ENCODE measurements at regions not wholly inside any gene's neighbourhood (a gene's known extent, or its start where the extent isn't known, plus 50 kb on each side); places are given as distances from the start of the nearest gene placed in this dataset.

GRCh38 chr15:98444138-98444537 is 204.2 kb upstream of the IGF1R start:
- H4K20me1 ChIP-seq (replicated peaks; ENCODE audit: control insufficient read depth, insufficient read depth, low read length): no peaks in the 10 kb centered on the region
- H3K9ac ChIP-seq (ENCODE audit: insufficient read depth in 1 of 2, low read depth in 2 of 2, low read length in 2 of 2): no peak overlapping the region
- no peaks in the 10 kb centered on the region for H3K4me1 ChIP-seq (replicated peaks in 1 of 2; ENCODE audit: control insufficient read depth in 2 of 2, insufficient read depth in 2 of 2, low read length in 2 of 2)
- POLR2A ChIA-PET: interaction anchor here (0.6 to 0.7 kb wide), 3 partner anchors 47 to 316 kb away, joined by 3 to 4 read pairs (median 3); no protein-coding TSS in a partner anchor
- no peak overlapping the region for H3K4me2 ChIP-seq (ENCODE audit: insufficient read depth, low read length)
- DNase-seq (ENCODE audit: extremely low read depth in 1 of 4, low spot score in 3 of 4) (no peak), ATAC-seq (no peak), FAIRE-seq (no peak)
- H3K9me1 ChIP-seq (ENCODE audit: control insufficient read depth, insufficient read depth, low read length): no peaks in the 10 kb centered on the region
- no peaks in the 10 kb centered on the region for H3K9me3 ChIP-seq (replicated peaks; ENCODE audit: control insufficient read depth, insufficient read depth, low read depth, low read length)
- intact Hi-C loops (cut with micrococcal nuclease) (loop anchor here (10.0 kb wide), 1 partner anchor 441 kb away; no protein-coding TSS in a partner anchor), in situ Hi-C loops (cut with MboI) (no loop called here)
- H3K79me2 ChIP-seq (ENCODE audit: control insufficient read depth, insufficient read depth, low read length): no peaks in the 10 kb centered on the region
- no peak overlapping the region for H3K27ac ChIP-seq (ENCODE audit: extremely low read depth, low read depth, low read length)
- no peaks in the 10 kb centered on the region for H3K36me3 ChIP-seq (ENCODE audit: control insufficient read depth, insufficient read depth, low read length)
- H2AFZ ChIP-seq (ENCODE audit: low read depth, low read length): no peak overlapping the region
- no peak overlapping the region for H3K4me3 ChIP-seq
- CTCF ChIA-PET (ENCODE audit: low intra/inter-chr PET ratio): no interaction called here
- TF ChIP-seq ZNF644 (tag; IDR thresholded peaks at IDR 0.05; ENCODE audit: low read depth) (no peak), PREB (CRISPR knock-in tag; IDR thresholded peaks at IDR 0.05) (no peak), TCF15 (CRISPR knock-in tag; IDR thresholded peaks at IDR 0.05) (no peak), BACH1 (tag; IDR thresholded peaks at IDR 0.05) (no peak)
- peaks cover 0 to 9% of the 10 kb centered on the region in 2 experiments; a peak in 1 of 5 replicates for H3K27me3 ChIP-seq (ENCODE audit: control insufficient read depth in 2 of 2, insufficient read depth in 2 of 2, low read length in 2 of 2)
- WGBS (ENCODE audit: insufficient coverage, low coverage, missing lambda C conversion rate): under 1% methylated on average over 9 of the region's 9 CpGs
- no TSS peak for BruUV-seq (replicated peaks)

- Histone ChIP-seq H3K4me3 (no peak overlapping the region), H3K27ac (ENCODE audit: extremely low read depth, low read depth, low read length) (no peak overlapping the region), H3K4me2 (ENCODE audit: insufficient read depth, low read length) (no peak overlapping the region), H3K4me1 (replicated peaks in 1 of 2; ENCODE audit: control insufficient read depth in 2 of 2, insufficient read depth in 2 of 2, low read length in 2 of 2) (no peaks in the 10 kb centered on the region), H3K36me3 (ENCODE audit: control insufficient read depth, insufficient read depth, low read length) (no peaks in the 10 kb centered on the region), H3K9ac (ENCODE audit: insufficient read depth in 1 of 2, low read depth in 2 of 2, low read length in 2 of 2) (no peak overlapping the region), H3K9me1 (ENCODE audit: control insufficient read depth, insufficient read depth, low read length) (no peaks in the 10 kb centered on the region), H3K9me3 (replicated peaks; ENCODE audit: control insufficient read depth, insufficient read depth, low read depth, low read length) (no peaks in the 10 kb centered on the region), H3K79me2 (ENCODE audit: control insufficient read depth, insufficient read depth, low read length) (no peaks in the 10 kb centered on the region), H3K27me3 (ENCODE audit: control insufficient read depth in 2 of 2, insufficient read depth in 2 of 2, low read length in 2 of 2) (peaks cover 0 to 9% of the 10 kb centered on the region in 2 experiments; a peak in 1 of 5 replicates), H4K20me1 (replicated peaks; ENCODE audit: control insufficient read depth, insufficient read depth, low read length) (no peaks in the 10 kb centered on the region), H2AFZ (ENCODE audit: low read depth, low read length) (no peak overlapping the region)
- CTCF ChIA-PET (ENCODE audit: low intra/inter-chr PET ratio): no interaction called here
- intact Hi-C loops (cut with micrococcal nuclease): loop anchor here (10.0 kb wide), 1 partner anchor 439 kb away; no protein-coding TSS in a partner anchor
- WGBS (ENCODE audit: insufficient coverage, low coverage, missing lambda C conversion rate): 1% methylated on average over 11 of the region's 11 CpGs
- no peak for ATAC-seq
- BruUV-seq (replicated peaks): no TSS peak
- no peak for FAIRE-seq
- in situ Hi-C loops (cut with MboI): no loop called here
- DNase-seq (ENCODE audit: extremely low read depth in 1 of 4, low spot score in 3 of 4): no peak
- POLR2A ChIA-PET: interaction anchor here (0.6 kb wide), 1 partner anchor 18 kb away, joined by 3 read pairs; no protein-coding TSS in a partner anchor
- TF ChIP-seq FOXK1 (CRISPR knock-in tag; IDR thresholded peaks at IDR 0.05; ENCODE audit: borderline replicate concordance): no peak
Measured at GRCh38 chr15:98445315-98445714, 203.0 kb upstream of the IGF1R start.
